SK-N-SH (cell line): ENCODE measurements at regions not wholly inside any gene's neighbourhood (a gene's known extent, or its start where the extent isn't known, plus 50 kb on each side); places are given as distances from the start of the nearest gene placed in this dataset.

Source experiments
- small RNA-seq, 7 experiments: library from RNA; depleted of rRNA; stranded (forward); fragments of <200 nt; gene quantifications; one replicate each; pipeline ENCODE3, GENCODE V24; 2012

Small RNAs in the stretch of these regions (small RNA-seq; reads per million reads assigned to genes)
- 0 to 29.4 (median 0.39) reads per million in 7 experiments for gene RNU6-1323P
